Activated CD4-positive, alpha-beta T cell treated with anti-CD3 and anti-CD28 coated beads for 36 hours (primary cell): ENCODE measurements at regions not wholly inside any gene's neighbourhood (a gene's known extent, or its start where the extent isn't known, plus 50 kb on each side); places are given as distances from the start of the nearest gene placed in this dataset.

Experiments used
- ATAC-seq: fragments of 200-7000 bp; cut with Tn5 transposase; one replicate; pipeline ENCODE4 v1.10.0; 2021; ENCODE audit warnings: mild to moderate bottlenecking, moderate library complexity
- CTCF ChIA-PET: fragments of 350-600 bp; sonication (Branson Sonifier 250); formaldehyde crosslinking; loops from one replicate; lab custom pipeline; 2021; ENCODE audit warnings: antibody characterized with exemption; lab: Charles Lee
- POLR2A ChIA-PET: fragments of 350-600 bp; sonication (Branson Sonifier 250); formaldehyde crosslinking; loops from one replicate; lab custom pipeline; 2021; ENCODE audit warnings: antibody characterized with exemption, inconsistent platforms; lab: Charles Lee
- DNase-seq: peaks from one replicate; pipeline ENCODE4 v3.0.0-alpha.2; 2020
- H3K27ac Mint-ChIP-seq: one replicate; pipeline ENCODE4 v1.8.0; 2021; ENCODE audit warnings: mixed read lengths
- H3K27me3 Mint-ChIP-seq: one replicate; pipeline ENCODE4 v1.8.0; 2021; ENCODE audit warnings: mixed read lengths
- H3K36me3 Mint-ChIP-seq: one replicate; pipeline ENCODE4 v1.8.0; 2021; ENCODE audit warnings: low read depth, mixed read lengths
- H3K4me1 Mint-ChIP-seq: one replicate; pipeline ENCODE4 v1.8.0; 2021; ENCODE audit warnings: mixed read lengths
- H3K4me3 Mint-ChIP-seq: one replicate; pipeline ENCODE4 v1.8.0; 2021; ENCODE audit warnings: mild to moderate bottlenecking, moderate library complexity, mixed read lengths
- H3K9me3 Mint-ChIP-seq: one replicate; pipeline ENCODE4 v1.8.0; 2021; ENCODE audit warnings: low read depth, mixed read lengths
- intact Hi-C, 2 experiments: fragments of 100-400 bp; cut with DNase I in 1 of 2; cut with micrococcal nuclease in 1 of 2; formaldehyde crosslinking; loops; one replicate each; pipeline versions ENCODE4 v1.14.2 to v1.15.1; 2022 to 2024; cut with DNase I, micrococcal nuclease

DNA sequence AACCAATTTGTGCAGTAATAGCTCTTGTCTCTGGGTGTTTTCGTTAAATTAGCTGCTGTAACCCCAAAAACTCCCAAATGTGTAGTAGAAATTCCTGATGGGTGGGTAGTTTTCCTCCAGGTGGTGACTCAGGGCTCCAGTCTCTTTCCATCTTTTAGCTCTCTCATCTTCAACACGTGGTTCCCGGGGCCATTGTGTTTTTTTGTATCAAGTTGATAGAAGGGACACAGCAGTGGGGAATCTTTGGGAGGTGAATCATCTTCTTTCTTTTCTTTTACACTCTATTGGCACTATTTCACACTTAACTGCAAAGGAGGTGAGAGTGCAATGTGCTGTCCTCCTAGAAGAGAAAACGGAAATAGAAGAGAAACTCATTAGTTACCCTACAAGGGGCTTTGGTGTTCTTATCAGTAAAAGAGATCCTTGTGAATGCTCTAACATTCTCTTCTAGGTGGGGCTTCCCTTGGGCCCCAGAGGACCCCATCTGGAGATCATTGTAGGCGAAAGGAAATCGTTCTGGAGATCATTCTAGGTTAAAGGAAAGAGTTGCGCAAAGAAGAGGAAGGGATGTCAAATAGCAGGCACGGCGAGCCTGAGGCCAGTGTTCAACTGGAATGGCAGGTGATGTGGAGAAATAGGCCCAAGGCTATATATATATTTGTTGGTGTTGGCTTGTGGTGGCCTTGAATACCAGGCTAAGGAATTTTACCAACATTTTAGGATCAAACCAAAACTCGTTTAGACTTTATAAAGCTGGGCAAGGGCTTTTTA, 68.2 kb upstream of the ACSL1 start:
- Mint-ChIP-seq H3K9me3 (no peaks in the 10 kb centered on the region), H3K4me3 (no peak overlapping the region), H3K27me3 (peaks cover 13% of the 10 kb centered on the region), H3K4me1 (peaks cover 5% of the 10 kb centered on the region), H3K27ac (no peak overlapping the region), H3K36me3 (no peaks in the 10 kb centered on the region)
- ChIA-PET POLR2A (no interaction called here), CTCF (no interaction called here)
- ATAC-seq (no peak), DNase-seq (no peak)
- intact Hi-C loops: no loop called here

DNA sequence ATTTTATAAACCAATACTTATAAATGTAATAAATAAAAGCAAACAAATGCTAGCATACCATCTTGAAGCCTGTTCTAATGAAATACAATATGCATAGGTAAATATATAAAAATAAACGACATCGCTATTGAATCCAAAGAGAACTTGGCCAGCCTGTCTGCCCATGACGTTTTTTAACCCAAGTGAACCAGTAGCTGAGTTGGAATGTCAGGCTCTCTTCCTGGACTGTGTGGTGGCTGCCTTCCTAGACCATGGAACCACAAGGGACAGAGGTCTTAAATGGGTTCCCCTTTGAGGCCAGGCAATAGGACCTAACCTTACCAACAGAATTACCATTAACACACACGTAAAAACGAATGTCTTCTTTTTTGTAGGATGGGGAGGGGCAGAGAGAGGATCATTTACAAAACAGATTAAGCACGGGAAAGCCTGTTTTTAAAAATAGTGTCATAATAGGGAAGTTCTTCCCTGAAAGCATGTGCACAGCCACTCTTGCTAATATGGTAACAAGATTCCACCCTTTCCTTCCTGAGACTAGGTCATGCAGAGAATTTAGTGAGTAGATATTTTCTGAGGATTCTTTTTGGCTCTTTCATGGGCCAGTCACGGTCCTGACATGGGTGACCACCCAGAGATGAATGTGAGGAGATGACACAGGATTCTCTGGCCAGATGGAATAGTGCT, 69.4 kb upstream of the ACSL1 start:
- Mint-ChIP-seq H3K27me3 (peaks cover 10% of the 10 kb centered on the region), H3K27ac (no peak overlapping the region), H3K4me3 (no peak overlapping the region), H3K36me3 (no peaks in the 10 kb centered on the region), H3K9me3 (no peaks in the 10 kb centered on the region), H3K4me1 (peaks cover 5% of the 10 kb centered on the region)
- CTCF ChIA-PET: interaction anchor here (0.7 kb wide), 1 partner anchor 89 kb away, joined by 3 read pairs; no protein-coding TSS in a partner anchor
- POLR2A ChIA-PET: no interaction called here
- intact Hi-C loops: no loop called here
- no peak for DNase-seq
- ATAC-seq: no peak

DNA sequence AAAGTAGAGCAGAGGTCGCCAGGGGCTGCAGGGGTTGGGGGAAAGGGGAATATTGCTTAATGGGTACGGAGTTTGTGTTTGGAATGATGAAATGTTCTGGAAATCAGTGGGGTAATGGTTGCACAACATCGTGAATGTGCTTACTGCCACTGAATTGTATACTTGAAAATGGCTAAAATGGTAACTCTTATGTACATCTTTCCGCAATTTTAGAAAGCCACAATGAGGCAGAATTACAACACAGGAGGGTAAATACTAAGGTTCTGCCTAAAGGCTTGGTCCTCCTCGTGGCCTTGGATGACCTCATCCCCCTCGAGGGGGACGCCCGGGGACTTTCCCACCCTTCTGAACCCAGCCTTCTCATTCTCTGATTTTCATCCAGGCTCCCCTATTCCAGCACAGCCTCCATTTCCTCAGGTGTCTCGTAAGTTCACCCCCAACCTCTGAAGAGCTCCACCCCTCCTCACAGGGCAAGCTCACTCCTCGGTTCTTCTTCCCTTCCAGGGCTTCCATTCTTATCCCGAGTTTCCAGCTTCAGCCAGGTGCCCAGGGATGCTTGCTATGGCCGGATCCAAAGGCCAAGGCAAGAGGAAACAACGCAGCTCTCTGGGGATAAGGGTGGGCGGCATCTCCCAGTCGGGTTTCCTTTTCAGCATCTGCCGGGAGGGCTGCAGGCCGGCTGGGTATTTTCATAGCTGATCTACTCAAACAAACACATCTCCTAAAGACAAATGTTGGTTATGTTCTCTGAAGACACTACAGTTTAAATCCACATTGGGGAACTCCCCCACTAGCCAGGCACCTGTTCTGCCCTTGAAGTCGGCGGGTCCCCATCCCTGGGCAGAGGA, 71.3 kb upstream of the ACSL1 start:
- no peaks in the 10 kb centered on the region for H3K9me3 Mint-ChIP-seq
- H3K27me3 Mint-ChIP-seq: peaks cover 7% of the 10 kb centered on the region
- ChIA-PET CTCF (no interaction called here), POLR2A (no interaction called here)
- H3K36me3 Mint-ChIP-seq: no peaks in the 10 kb centered on the region
- DNase-seq: peak; percentile 12
- H3K4me1 Mint-ChIP-seq: peaks cover 5% of the 10 kb centered on the region
- no peak for ATAC-seq
- H3K27ac Mint-ChIP-seq: no peak overlapping the region
- H3K4me3 Mint-ChIP-seq: no peak overlapping the region
- intact Hi-C loops: no loop called here

DNA sequence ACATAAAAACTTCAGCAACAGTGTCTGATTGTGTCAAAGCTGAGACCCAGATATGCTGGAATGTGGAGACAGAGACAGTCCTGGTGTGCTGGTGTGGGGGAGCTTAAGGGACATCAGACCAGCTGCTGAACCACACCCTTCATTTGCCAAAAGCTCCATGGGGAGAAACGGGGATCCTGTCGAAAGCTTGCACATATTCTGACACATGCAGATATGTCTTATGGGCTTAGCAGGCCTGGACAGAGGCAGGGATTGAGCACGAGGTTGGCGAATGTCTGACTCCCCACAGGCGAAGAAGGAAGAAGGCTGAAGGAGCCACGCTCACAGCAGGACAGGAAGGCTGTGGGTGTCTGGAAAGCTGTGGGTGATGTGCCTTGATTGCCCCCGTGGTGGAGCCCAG, 72.1 kb upstream of the ACSL1 start:
- CTCF ChIA-PET: interaction anchor here (0.6 kb wide), 1 partner anchor 48 kb away, joined by 3 read pairs; no protein-coding TSS in a partner anchor
- POLR2A ChIA-PET: no interaction called here
- Mint-ChIP-seq H3K27me3 (peaks cover 7% of the 10 kb centered on the region), H3K4me3 (no peak overlapping the region), H3K4me1 (peaks cover 5% of the 10 kb centered on the region), H3K27ac (no peak overlapping the region), H3K36me3 (no peaks in the 10 kb centered on the region), H3K9me3 (no peaks in the 10 kb centered on the region)
- DNase-seq: no peak
- no peak for ATAC-seq
- intact Hi-C loops: no loop called here

DNA sequence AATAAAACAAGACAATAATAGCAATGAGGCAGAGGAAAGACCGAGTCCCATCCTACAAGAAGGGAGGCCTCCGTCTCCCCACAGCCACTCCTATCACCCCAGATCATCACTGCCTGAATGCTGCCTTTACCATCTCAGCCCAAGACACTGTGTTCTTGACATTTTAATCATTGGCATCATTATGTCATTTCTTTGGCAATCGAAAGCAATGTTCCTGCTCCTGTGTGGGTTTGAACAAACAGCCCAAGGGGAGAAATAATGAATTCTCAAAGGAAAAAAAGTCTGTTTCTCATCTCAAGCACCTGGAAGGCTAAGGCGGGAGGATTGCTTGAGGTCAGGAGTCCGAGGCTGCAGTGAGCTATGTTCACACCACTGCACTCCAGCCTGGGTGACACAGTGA, 73.0 kb upstream of the ACSL1 start:
- no peaks in the 10 kb centered on the region for H3K36me3 Mint-ChIP-seq
- POLR2A ChIA-PET: no interaction called here
- DNase-seq (no peak), ATAC-seq (no peak)
- CTCF ChIA-PET: no interaction called here
- peaks cover 5% of the 10 kb centered on the region for H3K4me1 Mint-ChIP-seq
- intact Hi-C loops: no loop called here
- no peaks in the 10 kb centered on the region for H3K9me3 Mint-ChIP-seq
- H3K4me3 Mint-ChIP-seq: no peak overlapping the region
- peaks cover 7% of the 10 kb centered on the region for H3K27me3 Mint-ChIP-seq
- H3K27ac Mint-ChIP-seq: no peak overlapping the region

DNA sequence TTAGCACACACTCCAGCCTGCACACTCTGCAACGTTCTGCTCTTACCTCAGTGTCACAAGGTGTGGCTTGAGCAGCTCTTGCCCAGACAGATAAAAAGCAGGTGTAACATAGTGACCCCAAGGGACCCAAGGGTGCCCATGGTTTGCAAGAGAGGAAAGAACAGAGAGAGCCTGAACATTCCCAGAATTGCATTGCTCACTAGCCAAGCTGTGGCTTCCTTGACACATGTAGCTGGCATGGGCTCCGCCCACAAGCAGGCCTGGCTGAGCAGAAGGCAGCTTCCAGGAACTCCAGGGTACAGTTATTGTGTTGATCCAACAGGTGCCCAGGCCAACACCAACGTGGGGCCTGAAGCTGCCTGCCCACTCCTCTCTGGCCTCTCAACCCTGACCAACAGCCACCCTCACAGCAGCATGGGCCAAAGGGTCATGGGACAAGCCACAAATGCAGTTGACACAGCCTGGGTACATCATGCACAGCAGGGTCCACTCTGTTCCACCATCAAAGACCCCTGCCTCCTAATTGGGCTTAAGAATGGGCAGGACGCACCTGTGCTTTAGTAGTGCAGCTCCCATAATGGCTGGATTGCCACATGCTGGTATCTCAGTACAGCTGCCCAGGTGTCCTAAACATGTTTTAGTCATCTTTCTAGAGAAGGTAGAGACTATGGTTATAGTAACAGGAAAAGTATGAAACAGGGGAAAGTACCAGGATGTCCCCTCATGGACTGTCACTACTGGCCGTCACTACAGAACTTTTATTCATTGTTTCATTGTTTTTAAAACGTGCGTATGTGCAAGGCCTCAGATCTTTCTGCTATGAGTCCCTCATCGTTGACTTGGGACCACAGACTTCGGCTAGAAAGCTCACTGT, 73.7 kb upstream of the ACSL1 start:
- DNase-seq: no peak
- Mint-ChIP-seq H3K27ac (no peak overlapping the region), H3K9me3 (no peaks in the 10 kb centered on the region), H3K4me3 (no peak overlapping the region), H3K36me3 (no peaks in the 10 kb centered on the region), H3K4me1 (peaks cover 5% of the 10 kb centered on the region), H3K27me3 (peaks cover 7% of the 10 kb centered on the region)
- ChIA-PET CTCF (interaction anchor here (0.6 to 0.8 kb wide), 3 partner anchors 51 to 156 kb away, joined by 3 read pairs; no protein-coding TSS in a partner anchor), POLR2A (no interaction called here)
- intact Hi-C loops: no loop called here
- no peak for ATAC-seq

DNA sequence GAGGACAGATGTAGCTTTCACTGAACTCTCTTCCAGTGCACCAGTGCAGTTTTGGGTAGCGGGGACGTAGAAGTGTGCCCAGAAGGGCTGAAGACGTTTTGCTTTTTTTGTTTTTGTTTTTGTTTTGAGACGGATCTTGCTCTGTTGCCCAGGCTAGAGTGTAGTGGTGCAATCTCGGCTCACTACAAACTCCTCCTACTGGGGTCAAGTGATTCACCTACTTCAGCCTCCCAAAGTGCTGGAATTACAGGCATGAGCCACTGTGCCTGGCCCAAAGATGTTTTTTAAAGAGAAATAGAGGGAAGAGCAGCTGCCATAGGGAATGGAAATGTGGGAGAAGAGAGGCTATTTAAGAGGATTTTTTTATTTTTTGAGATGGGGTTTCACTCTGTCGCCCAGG, 74.4 kb upstream of the ACSL1 start:
- Mint-ChIP-seq H3K4me1 (peaks cover 5% of the 10 kb centered on the region), H3K27me3 (peaks cover 6% of the 10 kb centered on the region), H3K36me3 (no peaks in the 10 kb centered on the region), H3K9me3 (no peaks in the 10 kb centered on the region), H3K4me3 (no peak overlapping the region), H3K27ac (no peak overlapping the region)
- intact Hi-C loops: no loop called here
- no peak for DNase-seq
- POLR2A ChIA-PET: no interaction called here
- CTCF ChIA-PET: interaction anchor here (0.6 to 0.8 kb wide), 2 partner anchors 52 to 157 kb away, joined by 3 read pairs; no protein-coding TSS in a partner anchor
- no peak for ATAC-seq

DNA sequence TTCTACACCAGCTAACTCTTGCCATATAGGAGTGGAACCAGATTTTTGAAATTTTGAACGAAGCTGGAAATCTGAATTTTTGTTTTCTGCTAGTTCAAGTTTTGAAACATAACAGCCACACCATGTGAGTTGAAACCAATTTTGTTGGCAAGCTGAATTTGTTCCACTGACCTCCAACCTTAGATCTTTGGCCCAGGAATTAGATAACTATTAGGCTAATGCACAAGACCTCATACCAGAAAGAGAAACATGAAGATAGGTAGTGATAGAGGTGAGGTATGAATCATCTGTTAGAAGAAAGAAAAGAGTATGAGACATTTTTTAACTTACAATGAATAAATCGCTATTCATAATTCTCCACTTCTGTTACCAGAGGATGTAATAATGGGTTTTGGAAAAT, 76.8 kb upstream of the ACSL1 start:
- CTCF ChIA-PET: no interaction called here
- POLR2A ChIA-PET: no interaction called here
- ATAC-seq (no peak), DNase-seq (no peak)
- Mint-ChIP-seq H3K9me3 (no peaks in the 10 kb centered on the region), H3K27ac (no peak overlapping the region), H3K4me1 (peaks cover under 1% of the 10 kb centered on the region), H3K27me3 (peaks cover 2% of the 10 kb centered on the region), H3K36me3 (no peaks in the 10 kb centered on the region), H3K4me3 (no peak overlapping the region)
- intact Hi-C loops: no loop called here

DNA sequence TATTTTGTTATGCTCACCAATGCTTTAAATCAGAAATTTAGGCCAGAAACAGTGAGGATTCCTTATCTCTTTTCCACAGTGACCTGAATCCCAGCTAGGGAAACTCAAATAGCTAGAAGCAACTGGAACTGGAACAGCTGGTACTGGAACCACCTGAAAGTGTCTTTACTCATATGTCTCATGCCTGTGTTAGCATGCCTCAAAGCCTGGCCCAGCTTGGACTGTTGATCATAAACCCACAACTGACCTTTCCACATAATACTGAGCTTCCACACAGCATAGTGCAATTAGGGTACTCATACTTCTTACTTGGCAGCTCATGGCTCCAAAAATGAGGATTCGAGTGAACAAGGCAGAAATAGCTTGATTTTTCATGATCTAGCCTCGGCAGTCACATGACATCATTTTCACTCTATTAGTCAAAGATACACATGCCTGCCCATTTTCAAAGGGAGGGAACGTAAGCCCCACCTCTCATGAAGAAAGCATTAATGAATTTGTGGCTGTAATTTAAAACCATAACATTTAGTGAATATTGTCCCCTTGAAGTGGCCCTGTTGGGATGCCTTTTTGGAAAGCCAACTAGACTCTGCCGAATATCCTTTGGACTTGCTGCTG, 80.8 kb upstream of the ACSL1 start:
- CTCF ChIA-PET: interaction anchor here (1.2 to 1.6 kb wide), 3 partner anchors 144 to 161 kb away, joined by 3 to 5 read pairs (median 3); no protein-coding TSS in a partner anchor
- H3K4me1 Mint-ChIP-seq: peaks cover 7% of the 10 kb centered on the region
- POLR2A ChIA-PET: interaction anchor here (0.7 kb wide), 1 partner anchor 11 kb away, joined by 3 read pairs; no protein-coding TSS in a partner anchor
- no peak overlapping the region for H3K27ac Mint-ChIP-seq
- intact Hi-C loops: loop anchor here (1.0 to 5.0 kb wide), 2 partner anchors 159 to 161 kb away; no protein-coding TSS in a partner anchor
- no peaks in the 10 kb centered on the region for H3K9me3 Mint-ChIP-seq
- H3K27me3 Mint-ChIP-seq: no peaks in the 10 kb centered on the region
- no peaks in the 10 kb centered on the region for H3K36me3 Mint-ChIP-seq
- H3K4me3 Mint-ChIP-seq: no peak overlapping the region
- ATAC-seq (no peak), DNase-seq (no peak)

DNA sequence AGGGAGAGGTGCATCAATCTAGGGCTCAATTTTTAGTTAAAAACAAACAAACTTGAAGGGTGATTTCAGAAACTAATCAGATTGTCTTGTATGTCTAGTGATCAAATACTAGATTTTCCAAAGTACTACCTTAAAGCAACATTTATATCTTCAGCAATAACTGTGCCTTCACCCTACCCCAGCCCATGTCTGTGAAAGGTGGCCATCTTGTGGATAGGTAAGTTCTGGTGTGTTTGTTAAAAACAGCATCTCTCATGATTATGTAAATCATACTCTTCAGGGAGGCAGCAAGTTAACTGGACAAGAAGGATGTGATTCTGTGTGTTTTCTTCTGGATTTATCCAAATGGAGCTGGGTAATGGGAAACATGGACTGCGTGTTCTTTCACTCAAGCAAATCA, 81.4 kb upstream of the ACSL1 start:
- ChIA-PET POLR2A (no interaction called here), CTCF (interaction anchor here (1.2 to 1.6 kb wide), 3 partner anchors 145 to 162 kb away, joined by 3 to 5 read pairs (median 3); no protein-coding TSS in a partner anchor)
- no peaks in the 10 kb centered on the region for H3K36me3 Mint-ChIP-seq
- H3K4me1 Mint-ChIP-seq: peaks cover 7% of the 10 kb centered on the region
- intact Hi-C loops: loop anchor here (1.0 to 5.0 kb wide), 2 partner anchors 160 to 162 kb away; no protein-coding TSS in a partner anchor
- no peaks in the 10 kb centered on the region for H3K27me3 Mint-ChIP-seq
- ATAC-seq: peak; percentile 44
- no peak overlapping the region for H3K27ac Mint-ChIP-seq
- no peak overlapping the region for H3K4me3 Mint-ChIP-seq
- DNase-seq: peak; percentile 10
- peaks cover 2% of the 10 kb centered on the region for H3K9me3 Mint-ChIP-seq
